ENCODE measurements at regions not wholly inside any gene's neighbourhood (a gene's known extent, or its start where the extent isn't known, plus 50 kb on each side); places are given as distances from the start of the nearest gene placed in this dataset.
"Not testable (repeated sequence)": the region's sequence is repeated elsewhere in the genome, so short reads cannot be mapped to it uniquely, and the experiment has no call there.

- H3K4me3 ChIP-seq (replicated peaks; ENCODE audit: low read depth, low read length) = no peak overlapping the region
These were observed 2313.8 kb downstream of the ARAP2 start for GRCh38 chr4:33930497-33930896.

GRCh38 chr4:33931026-33931425 lies 2313.3 kb downstream of the ARAP2 start:
- TF ChIP-seq, protein P1, sequence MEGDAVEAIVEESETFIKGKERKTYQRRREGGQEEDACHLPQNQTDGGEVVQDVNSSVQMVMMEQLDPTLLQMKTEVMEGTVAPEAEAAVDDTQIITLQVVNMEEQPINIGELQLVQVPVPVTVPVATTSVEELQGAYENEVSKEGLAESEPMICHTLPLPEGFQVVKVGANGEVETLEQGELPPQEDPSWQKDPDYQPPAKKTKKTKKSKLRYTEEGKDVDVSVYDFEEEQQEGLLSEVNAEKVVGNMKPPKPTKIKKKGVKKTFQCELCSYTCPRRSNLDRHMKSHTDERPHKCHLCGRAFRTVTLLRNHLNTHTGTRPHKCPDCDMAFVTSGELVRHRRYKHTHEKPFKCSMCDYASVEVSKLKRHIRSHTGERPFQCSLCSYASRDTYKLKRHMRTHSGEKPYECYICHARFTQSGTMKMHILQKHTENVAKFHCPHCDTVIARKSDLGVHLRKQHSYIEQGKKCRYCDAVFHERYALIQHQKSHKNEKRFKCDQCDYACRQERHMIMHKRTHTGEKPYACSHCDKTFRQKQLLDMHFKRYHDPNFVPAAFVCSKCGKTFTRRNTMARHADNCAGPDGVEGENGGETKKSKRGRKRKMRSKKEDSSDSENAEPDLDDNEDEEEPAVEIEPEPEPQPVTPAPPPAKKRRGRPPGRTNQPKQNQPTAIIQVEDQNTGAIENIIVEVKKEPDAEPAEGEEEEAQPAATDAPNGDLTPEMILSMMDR (IDR thresholded peaks at IDR 0.05; ENCODE audit: low read depth, low read length, missing control alignments) = no peak
- H3K4me3 ChIP-seq (replicated peaks; ENCODE audit: low read depth, low read length) = no peak overlapping the region
- DNase-seq (ENCODE audit: extremely low read depth, low read depth) = no peak

More at GRCh38 chr4:33930497-33930896, 2313.8 kb downstream of the ARAP2 start:
- TF ChIP-seq, protein P1 (IDR thresholded peaks at IDR 0.05; ENCODE audit: low read depth, low read length, missing control alignments) = no peak
- DNase-seq (ENCODE audit: extremely low read depth, low read depth) = no peak

DNA sequence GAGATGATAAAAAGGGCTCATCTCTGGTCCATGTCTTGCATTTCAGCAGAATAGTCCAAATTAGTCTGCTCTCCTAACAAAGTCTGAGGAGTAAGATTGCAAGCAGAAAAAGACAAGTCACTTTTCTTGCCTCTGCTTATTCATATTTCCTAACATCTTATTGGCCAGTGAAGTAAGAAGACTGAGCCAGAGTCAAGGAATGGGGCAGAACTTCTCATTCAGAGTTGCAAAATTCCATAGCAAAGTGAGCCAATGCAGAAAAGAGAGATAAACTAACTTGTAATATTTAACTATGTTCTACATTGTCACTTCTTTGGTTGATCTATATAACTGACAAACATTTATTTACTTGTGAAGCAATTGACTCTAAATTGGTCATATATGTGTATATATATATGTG lies 2304.0 kb downstream of the ARAP2 start:
- H3K4me3 ChIP-seq (replicated peaks; ENCODE audit: low read depth, low read length) = no peak overlapping the region
- DNase-seq (ENCODE audit: extremely low read depth, low read depth) = no peak
- TF ChIP-seq, protein P1 (IDR thresholded peaks at IDR 0.05; ENCODE audit: low read depth, low read length, missing control alignments) = no peak

DNA sequence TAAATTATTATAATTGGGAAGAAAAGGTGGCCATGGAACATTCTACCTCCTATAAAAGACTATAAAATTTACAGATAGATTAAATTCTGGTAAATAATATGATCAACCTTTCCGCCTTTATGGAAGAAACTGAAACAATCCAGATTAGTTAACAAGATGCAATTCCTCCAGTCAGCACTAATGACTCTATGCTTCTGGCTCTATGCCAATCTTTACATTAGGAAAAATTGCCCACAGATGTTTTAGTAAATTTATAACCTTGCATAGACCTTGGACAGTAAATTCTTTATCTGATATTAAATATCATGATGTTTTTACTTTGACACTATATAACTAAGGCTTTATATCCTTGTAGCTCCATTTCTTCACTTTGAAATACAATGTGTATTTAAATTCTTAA lies 2302.5 kb downstream of the ARAP2 start:
- no peak for DNase-seq (ENCODE audit: extremely low read depth, low read depth)
- H3K4me3 ChIP-seq (replicated peaks; ENCODE audit: low read depth, low read length) = no peak overlapping the region
- TF ChIP-seq, protein P1 (IDR thresholded peaks at IDR 0.05; ENCODE audit: low read depth, low read length, missing control alignments) = no peak

- no peak overlapping the region for H3K4me3 ChIP-seq (replicated peaks; ENCODE audit: low read depth, low read length)
- DNase-seq (ENCODE audit: extremely low read depth, low read depth) = no peak
- TF ChIP-seq, protein P1 (IDR thresholded peaks at IDR 0.05; ENCODE audit: low read depth, low read length, missing control alignments) = no peak
These were observed 2295.4 kb downstream of the ARAP2 start for GRCh38 chr4:33948921-33949320.

- DNase-seq (ENCODE audit: extremely low read depth, low read depth); H3K4me3 ChIP-seq (replicated peaks; ENCODE audit: low read depth, low read length): not testable (repeated sequence)
These were observed 2290.5 kb downstream of the ARAP2 start for GRCh38 chr4:33953848-33954247.

GRCh38 chr4:33954759-33955158 lies 2289.6 kb downstream of the ARAP2 start:
- no peak for DNase-seq (ENCODE audit: extremely low read depth, low read depth)
- TF ChIP-seq, protein P1 (IDR thresholded peaks at IDR 0.05; ENCODE audit: low read depth, low read length, missing control alignments) = no peak
- H3K4me3 ChIP-seq (replicated peaks; ENCODE audit: low read depth, low read length) = no peak overlapping the region

Data from HFF-Myc (cell line).